HG02571 (cell line): ENCODE measurements at regions not wholly inside any gene's neighbourhood (a gene's known extent, or its start where the extent isn't known, plus 50 kb on each side); places are given as distances from the start of the nearest gene placed in this dataset.
"Not testable (repeated sequence)": the region's sequence is repeated elsewhere in the genome, so short reads cannot be mapped to it uniquely, and the experiment has no call there.

Source experiments
- ATAC-seq: cut with Tn5 transposase; IDR thresholded peaks from one replicate; pipeline ENCODE4 v1.9.1; 2021; ENCODE audit warnings: mild to moderate bottlenecking, moderate library complexity; ENCODE audit not compliant: unreplicated experiment

DNA sequence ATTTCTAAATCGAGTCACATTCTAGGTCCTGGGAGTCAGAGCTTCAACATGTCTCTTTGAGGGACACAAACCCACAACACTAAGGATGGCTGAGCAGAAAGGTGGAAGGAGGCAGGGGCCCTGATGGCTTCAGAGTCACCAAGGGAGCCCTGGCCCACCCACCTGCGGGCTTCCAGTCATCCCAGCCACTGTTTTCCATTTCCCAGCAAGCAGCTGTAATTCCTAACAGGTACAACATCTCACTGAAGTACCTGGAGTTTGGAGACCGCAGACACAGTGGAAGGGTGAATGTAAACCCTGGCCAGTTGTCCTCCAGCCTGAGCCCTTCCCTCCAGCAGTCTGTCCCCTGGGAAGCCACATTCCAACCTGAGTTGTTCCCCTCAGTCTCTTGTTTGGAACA lies 562.8 kb downstream of the TBC1D22A start:
- ATAC-seq = no peak

DNA sequence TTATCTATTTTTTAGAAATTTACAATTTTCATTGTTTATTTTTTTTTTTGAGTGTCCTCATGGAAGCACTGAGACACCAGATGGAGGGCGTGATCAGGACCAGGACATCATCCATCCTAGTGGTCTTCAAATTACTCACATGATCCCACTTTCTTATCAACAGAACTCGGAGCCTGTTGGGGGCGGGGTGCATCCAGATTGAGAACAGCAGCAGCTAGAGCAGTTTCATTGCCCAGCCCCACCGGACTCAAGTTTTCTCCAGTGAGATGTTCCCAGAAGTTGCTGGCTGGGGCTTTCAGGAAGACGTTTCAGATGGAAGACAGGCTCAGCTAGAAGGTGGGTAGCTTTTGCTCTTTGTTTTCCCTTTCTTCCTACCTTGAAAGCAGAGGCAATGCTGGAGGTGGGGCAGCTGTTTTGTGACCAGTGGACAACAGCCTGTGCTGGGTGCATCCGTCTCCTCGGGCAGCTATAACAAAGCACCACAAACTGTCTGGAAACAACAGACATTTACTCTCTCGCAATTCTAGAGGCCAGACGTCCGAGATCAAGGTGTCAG lies 562.1 kb downstream of the TBC1D22A start:
- ATAC-seq = no peak

DNA sequence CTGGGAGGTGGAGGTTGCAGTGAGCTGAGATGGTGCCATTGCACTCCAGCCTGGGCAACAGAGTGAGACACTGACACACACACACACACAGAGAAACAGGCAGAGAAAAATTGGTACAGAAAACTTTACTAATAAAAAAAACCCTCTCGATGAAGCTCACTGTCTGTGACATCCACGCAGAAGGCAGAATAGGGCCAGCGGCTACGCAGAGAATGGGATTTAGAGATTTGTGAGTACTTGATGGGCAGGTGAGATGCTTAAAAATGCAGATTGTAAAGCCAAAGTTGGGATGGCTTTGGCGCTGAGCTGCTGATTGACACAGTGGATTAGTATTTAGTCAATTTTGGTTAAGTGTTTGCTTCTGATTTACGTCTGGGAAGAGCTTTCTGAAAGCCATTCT lies 561.1 kb downstream of the TBC1D22A start:
- ATAC-seq = no peak

DNA sequence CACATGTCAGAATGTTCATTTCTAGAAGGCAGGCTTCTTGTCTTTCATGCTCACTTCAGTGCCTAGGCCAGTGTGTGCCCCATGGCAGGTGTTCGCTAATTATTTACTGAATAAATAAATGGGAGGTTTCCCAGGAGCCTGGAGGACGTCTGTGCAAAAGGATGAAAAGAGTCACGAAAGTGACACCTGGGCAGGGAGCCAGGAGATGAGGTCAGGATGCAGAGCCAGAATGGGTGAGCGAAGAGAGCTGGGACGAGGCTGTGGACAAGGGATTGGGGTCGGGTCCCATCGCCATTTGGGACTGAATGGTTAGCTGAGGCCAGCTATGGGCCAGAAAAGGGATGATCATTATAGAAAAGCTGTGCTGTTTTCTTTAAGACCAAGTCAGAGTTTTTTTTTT lies 560.4 kb downstream of the TBC1D22A start:
- ATAC-seq = no peak

GRCh38 chr22:47320560-47320959 lies 558.1 kb downstream of the TBC1D22A start:
- ATAC-seq = no peak

DNA sequence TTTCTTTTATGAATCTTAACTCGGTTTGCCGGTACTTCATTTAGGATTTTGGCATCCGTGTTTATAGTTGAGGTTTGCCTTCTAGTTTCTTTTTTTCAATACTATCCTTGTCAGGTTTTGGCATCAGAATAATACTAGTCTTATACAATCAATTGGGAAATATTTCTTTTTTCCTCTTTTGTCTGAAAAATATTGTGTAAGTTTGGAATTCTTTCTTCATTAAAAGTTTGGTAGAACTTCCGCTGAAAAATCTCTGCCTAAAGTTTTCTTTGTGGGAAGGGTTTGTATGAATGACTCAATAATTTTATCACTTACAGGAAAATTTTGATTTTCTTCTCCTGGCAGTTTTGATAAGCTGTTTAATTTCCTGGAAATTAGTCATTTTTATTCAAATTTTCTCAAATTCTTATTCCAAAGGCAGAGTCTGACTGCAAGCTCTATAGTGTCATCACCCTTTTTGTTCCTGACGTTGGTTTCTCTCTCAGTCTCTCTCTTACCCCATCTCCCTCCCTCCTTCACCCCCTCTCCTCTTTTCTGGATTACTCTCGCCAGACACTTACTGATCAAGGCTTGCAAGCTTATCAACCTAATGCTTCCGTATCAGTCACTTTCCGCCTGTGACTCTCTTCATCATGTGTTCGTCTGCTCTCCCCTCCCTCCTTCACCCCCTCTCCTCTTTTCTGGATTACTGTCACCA lies 555.7 kb downstream of the TBC1D22A start:
- ATAC-seq = no peak

- no peak for ATAC-seq
Measured at GRCh38 chr22:47315862-47316419, 553.5 kb downstream of the TBC1D22A start.

- ATAC-seq = no peak
Measured at GRCh38 chr22:47310601-47311000, 548.2 kb downstream of the TBC1D22A start.

DNA sequence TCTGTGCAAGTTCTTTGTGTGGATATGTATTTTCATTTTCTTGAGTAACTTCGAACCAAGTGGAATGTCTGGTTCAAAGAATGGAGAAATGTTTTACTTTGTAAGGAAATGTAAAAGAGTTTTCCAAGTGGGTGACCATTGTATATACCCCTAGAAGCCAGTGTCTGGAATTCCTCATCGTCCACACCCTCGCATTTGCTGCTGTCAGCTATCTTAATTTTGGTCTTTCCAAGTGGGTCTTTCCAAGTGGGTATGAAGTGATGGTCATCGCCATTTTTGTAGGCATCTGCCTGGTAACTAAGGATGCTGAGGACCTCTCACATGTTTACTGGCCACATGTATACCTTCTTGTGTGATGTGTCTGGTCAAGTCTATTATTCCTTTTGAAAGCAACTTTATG lies 547.5 kb downstream of the TBC1D22A start:
- ATAC-seq = no peak

GRCh38 chr22:47309476-47309875 lies 547.0 kb downstream of the TBC1D22A start:
- ATAC-seq = no peak

DNA sequence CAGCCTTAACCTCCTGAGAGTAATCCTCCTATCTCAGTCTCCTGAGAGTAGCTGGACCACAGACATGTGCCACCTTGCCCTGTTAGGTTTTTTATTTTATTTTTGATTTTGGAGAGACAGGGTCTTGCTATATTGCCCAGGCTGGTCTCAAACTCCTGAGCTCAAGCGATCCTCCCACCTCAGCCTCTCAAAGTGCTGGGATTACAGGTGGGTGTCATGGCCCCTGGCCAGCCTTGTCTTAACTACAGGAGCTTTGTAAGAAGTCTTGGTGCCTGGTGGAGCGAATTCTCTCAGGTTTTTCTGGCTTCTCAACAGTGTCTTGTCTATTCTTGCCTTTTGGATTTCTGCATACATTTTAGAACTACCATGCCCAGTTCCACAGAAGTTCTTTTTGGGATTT lies 546.4 kb downstream of the TBC1D22A start:
- no peak for ATAC-seq

GRCh38 chr22:47307822-47308221 lies 545.4 kb downstream of the TBC1D22A start:
- no peak for ATAC-seq

- no peak for ATAC-seq
Measured at GRCh38 chr22:47307326-47307725, 544.9 kb downstream of the TBC1D22A start.

DNA sequence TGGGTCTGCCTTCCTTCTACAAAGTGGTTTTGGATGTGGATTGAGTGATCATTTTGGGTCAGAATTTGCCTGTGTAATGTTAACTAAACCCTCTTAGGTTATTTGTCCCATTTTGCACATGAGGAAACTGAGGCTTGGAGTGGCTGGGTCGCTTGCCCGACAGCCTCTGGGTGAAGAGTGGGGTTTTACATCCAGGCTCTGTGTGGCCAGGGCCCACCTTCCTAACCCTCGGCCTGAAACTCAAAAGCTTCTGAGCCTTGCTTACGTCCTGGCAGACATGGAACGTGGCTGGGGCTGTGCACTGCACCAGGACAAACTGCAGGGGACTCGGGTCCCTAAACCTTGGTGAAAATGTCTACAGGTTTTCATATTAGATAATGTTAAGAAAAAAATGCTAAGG lies 542.4 kb downstream of the TBC1D22A start:
- no peak for ATAC-seq

GRCh38 chr22:47304191-47304831 lies 541.9 kb downstream of the TBC1D22A start:
- no peak for ATAC-seq

DNA sequence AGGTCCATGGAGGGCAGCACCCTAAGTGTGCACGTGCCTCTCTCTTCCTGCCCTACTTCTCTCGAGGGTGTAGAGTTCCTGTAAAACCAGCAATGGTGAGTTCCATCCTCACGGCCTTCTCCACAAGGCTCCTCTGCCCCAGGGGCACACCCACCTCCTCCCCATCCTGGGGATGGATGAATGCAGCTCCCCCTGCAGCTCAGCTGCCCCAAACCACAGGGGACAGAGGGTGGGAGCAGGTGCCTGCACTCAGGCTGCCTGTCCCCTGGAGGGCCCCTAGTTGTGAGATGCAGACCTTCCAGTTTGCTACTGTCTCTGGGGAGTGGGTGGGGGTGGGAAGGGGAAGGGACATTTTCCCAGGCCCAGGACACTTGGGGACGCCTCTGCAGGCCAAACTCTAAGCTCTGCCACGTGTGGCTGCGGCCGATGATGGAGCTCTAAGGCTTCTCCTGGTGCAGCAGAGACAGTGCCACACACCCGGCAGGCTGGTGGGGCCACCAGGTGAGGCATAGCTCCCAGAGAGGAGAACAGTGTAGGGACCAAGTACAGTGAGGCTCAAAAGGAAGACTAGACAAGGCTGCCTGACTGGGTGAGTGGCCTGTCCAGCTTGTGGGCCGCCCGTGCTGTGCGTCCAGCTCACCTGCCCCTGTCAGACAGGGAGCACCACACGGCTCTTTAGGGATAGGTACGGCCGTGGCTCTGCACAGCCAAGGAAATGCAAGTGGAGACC lies 540.9 kb downstream of the TBC1D22A start:
- no peak for ATAC-seq

DNA sequence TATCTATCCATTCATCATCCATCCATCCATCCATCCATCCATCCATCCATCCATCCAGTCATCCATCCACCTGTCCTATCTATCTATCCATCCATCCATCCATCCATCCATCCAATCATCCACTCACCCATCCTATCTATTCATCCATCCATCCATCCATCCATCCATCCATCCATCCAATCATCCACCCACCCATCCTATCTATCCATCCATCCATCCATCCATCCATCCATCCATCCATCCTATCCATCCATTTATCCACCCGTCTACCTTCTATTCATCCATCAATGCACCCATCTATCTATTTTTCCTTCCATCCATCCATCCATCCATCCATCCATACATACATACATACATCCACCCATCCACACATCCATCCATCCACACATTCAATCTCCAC lies 540.1 kb downstream of the TBC1D22A start:
- not testable (repeated sequence) for ATAC-seq

DNA sequence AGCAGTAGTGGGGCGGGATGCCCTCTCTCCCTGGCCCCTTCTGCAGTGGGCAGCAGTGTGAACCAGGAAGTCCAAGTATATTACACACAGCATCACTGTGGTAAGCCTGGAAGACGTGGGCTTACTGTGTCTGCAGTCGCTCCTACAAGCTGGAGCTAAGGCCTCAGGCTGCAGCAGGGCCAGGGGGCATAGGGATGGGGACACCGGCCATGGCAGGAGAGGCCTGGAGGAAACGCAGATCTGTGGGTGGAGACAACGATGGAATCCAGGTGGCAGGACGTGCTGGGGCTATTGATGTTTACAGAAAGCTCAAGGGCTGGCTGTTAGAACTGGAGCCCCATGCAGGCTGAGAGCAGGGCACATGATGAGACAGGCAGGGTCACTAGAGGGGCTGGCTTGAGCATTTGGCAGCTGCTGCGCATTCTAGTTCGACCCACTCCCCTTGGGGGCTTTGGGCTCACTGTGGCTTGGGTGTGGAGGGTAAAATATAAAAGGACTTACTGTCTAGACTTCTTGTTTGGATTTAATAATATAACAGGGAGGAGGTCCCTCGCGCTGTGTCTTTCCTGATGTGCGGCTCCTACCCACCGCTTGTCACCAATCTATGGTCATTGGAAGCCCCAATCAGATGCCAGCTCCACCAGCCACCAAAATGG lies 539.5 kb downstream of the TBC1D22A start:
- no peak for ATAC-seq

DNA sequence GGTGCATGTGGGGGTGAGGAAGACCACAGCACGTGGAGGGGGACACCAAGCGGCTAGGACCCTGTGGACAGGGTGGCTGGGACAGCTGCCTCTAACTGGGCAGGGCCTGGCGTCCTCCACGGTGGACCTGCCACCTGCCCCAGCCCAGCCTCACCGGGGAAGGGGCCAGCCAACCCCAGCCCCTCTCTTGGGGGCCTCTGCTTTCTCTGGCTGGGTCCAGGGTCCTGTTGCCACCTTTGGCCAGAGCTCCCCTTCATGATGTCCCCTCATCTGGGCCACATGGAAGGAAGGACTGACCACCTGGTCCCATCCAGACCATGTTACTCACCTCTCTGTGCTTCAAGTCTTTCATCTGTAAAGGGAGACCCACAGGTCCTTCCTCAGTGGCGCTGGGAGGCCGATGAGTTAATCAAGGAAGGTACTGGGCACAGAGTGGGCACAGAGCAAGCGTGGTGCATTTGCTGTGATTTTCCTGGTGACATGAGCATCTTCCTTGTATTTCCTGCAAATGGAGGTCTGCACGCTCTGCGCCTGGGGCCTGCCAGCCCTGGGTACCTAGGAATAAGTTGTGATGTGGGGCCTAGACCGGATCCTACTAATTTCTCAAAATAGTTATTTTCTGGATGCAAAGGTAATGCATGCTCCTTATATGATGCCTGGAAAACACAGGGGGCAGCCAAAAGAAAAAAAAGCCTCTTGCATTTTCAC lies 538.4 kb downstream of the TBC1D22A start:
- no peak for ATAC-seq
